ENCODE measurements at regions not wholly inside any gene's neighbourhood (a gene's known extent, or its start where the extent isn't known, plus 50 kb on each side); places are given as distances from the start of the nearest gene placed in this dataset.

DNA sequence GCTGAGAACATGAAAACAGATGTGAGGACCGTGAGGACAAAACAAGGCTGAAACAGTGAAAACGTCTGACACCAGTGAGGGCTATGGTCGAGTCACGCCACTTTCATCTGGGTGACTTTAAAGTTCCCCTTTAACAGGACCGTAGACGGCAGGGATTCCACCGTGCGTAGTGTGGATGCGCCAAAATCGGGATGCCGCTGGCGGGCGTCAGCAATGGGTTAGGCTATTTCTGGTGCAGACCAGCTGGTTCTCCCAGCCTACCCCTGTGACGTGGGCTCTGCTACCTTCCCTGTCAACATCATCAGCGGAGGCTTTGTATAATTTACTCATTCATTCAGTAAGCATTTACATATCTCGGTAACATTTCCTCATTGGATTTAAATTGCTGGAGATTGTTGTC, 246.6 kb upstream of the AJAP1 start:
- TF ChIP-seq HDGF (IDR thresholded peaks at IDR 0.05; ENCODE audit: borderline replicate concordance) (no peak), FOXA1 (IDR thresholded peaks at IDR 0.05) (no peak), FOXM1 (IDR thresholded peaks at IDR 0.05; ENCODE audit: borderline replicate concordance) (no peak), ARNT (IDR thresholded peaks at IDR 0.05) (no peak), SP1 (IDR thresholded peaks at IDR 0.05) (no peak), FOXK2 (IDR thresholded peaks at IDR 0.05) (no peak), BHLHE40 (IDR thresholded peaks at IDR 0.05; ENCODE audit: borderline replicate concordance) (no peak), CTBP1 (IDR thresholded peaks at IDR 0.05; ENCODE audit: borderline replicate concordance) (no peak), ELF4 (IDR thresholded peaks at IDR 0.05) (no peak), TARDBP (IDR thresholded peaks at IDR 0.05) (no peak), LEF1 (IDR thresholded peaks at IDR 0.05; ENCODE audit: borderline replicate concordance) (no peak)
